Right renal cortex interstitium (tissue), 3 donors: ENCODE measurements at regions not wholly inside any gene's neighbourhood (a gene's known extent, or its start where the extent isn't known, plus 50 kb on each side); places are given as distances from the start of the nearest gene placed in this dataset.
"Not testable (repeated sequence)": the region's sequence is repeated elsewhere in the genome, so short reads cannot be mapped to it uniquely, and the experiment has no call there.

Experiments used
- DNase-seq, 3 donors: peaks; one replicate each; pipeline ENCODE4 v3.0.0-alpha.2; 2013; ENCODE audit warnings: low read depth in 3 of 3, low spot score in 2 of 3

DNA sequence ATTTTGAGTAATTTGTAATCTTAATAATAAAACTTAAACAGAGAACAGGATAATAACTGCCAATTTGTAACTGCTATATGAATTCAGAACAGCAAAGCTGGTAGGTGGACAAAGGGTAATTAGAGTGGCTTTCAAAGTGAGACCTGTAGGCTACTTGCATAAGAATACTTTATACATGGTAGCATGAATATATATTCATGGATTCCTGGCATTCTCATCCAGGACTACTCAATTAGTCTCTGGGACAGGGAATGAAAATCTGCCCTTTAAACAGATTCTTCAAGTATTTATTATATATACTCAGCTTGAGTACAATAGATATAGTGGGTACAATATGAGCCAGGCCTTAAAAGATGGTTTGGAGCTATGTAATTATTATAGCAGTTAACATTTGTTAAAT, 419.9 kb downstream of the PIK3C3 start:
- no peak for DNase-seq

DNA sequence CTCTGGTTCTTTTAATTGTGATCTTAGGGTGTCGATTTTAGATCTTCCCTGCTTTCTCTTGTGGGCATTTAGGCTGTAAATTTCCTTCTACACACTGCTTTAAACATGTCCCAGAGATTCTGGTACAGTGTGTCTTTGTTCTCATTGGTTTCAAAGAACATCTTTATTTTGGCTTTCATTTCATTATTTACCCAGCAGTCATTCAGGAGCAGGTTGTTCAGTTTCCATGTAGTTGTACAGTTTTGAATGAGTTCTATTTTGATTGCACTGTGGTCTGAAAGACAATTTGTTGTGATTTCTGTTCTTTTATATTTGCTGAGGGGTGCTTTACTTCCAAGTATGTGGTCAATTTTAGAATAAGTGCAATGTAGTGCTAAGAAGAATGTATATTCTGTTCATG, 423.8 kb downstream of the PIK3C3 start:
- not testable (repeated sequence) for DNase-seq

DNA sequence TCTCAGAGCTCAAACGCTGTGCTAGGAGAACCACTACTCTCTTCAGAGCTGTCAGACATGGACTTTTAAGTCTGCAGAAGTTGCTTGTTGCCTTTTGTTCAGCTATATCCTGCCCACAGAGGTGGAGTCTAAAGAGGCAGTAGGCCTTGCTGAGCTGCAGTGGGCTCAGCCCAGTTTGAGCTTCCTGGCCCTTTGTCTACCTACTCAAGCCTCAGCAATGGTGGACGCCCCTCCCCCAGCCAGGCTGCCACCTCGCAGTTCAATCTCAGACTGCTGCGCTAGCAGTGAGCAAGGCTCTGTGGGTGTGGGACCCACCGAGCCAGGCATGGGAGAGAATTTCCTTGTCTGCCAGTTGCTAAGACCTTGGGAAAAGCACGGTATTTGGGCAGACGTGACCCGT, 426.2 kb downstream of the PIK3C3 start:
- not testable (repeated sequence) for DNase-seq

DNA sequence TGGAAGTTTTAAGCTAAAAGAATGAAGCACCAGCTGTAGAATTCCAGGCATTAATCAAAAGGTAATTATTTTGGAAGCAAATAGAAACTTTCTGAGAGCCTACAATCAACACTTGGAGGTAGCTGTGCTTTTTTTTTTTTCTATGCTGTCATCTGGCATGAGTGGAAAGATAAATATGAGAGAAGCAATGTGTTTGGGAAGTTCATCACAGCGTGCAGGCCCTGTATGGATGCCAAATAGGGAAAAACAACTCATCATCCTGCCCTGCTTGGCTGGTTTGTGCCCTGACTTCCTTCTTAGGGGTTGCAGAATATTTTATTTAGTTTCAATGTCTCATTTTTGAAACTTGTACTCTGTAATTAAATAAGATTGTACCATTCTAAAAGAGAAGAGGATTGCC, 437.4 kb downstream of the PIK3C3 start:
- DNase-seq = no peak

DNA sequence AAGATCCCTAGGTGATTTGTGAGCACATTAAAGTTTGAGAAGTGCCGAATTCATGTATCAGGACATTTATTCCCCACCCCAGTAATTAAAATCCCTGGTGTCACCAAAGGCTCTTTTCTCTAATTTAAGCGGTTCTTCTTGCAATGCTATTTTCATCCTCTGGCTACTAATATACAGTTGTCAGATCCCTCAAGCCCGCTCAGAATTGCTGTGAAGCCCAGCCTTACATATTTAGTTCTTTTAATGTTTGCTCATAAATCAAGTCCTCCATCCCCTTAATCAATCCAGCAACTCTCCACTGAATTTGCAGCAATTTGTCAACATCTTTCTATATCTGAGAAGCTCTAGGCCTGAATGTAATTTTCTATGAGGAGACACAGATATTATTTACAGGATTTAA, 437.9 kb downstream of the PIK3C3 start:
- DNase-seq = no peak

DNA sequence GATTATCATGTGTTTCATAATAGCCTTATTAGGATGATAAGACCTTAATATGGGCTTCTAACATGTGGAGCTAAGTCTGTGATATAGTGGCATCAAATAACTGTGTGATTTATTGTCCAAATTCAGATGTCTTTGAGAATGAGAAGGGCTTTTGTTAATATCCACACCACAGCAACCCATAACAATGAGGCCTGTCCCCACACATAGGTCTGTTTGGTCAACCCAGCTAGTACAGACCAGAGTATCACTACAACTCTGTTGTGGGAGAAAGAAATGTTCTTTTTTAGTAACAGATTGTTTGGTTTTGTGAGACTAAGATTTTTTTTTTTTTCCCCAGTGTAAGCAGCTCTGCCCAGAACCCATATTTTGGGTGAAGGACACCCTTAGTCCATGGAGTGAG, 439.2 kb downstream of the PIK3C3 start:
- DNase-seq = no peak

DNA sequence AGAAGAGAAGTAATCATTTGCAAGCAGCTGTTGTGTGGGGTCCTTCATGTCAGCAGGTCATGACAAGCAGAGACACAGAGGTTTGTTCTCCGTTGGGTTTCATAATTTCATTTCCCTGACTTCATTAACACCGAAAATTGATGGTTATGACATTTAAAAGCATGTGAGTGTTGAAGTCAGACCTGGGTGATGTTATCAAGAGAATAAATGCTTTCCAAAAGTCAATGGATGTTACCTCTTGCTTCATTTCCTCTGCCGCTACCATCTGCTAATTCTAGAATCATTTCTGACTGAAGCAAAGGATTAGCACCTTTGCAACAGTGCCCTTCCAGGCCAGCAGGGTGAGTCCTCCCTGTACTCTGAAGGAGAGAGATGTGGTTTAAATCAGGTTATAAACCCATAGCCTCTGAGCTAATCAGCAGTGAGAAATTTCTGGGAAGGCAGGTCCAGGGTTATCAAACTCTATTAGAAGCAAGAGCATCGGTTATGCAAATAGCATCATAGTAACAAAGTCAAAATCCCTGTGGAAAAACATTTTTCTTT, 446.2 kb downstream of the PIK3C3 start:
- no peak for DNase-seq

DNA sequence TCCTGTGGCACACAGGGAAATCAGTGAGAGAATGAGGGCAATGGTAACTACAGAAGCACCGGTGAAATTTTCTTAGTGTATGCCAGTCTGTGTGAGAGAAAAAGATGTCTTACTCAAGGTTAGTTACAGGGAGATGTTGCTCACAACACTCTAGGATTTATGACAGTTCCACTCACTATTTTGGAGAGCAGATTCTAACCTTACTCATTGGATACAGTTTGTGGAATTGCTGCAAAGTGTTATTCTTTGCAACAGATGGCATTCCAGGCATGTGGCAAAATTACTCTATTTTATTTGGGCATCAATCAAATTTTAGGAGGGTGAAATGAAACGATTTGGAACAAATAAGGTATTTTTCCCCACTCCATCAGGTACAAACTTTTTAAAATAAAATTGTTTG, 449.1 kb downstream of the PIK3C3 start:
- DNase-seq = no peak

DNA sequence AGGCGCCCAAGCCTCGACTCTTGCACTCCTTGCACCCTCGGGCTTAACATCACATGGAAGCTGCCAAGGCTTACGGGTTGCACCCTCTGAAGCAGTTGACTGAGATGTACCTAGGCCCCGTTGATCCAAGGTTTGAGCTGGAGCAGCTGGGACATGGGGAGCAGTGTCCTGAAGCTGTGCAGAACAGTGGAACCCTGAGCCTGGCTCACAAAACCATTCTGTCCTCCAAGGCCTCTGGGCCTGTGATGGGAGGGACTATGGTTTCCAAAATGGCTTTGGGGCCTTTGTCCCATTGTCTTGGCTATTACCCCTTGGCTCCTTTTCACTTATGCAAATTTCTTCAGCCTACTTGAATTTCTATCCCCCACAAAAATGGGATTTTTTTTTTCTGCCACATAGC, 454.0 kb downstream of the PIK3C3 start:
- no peak for DNase-seq

DNA sequence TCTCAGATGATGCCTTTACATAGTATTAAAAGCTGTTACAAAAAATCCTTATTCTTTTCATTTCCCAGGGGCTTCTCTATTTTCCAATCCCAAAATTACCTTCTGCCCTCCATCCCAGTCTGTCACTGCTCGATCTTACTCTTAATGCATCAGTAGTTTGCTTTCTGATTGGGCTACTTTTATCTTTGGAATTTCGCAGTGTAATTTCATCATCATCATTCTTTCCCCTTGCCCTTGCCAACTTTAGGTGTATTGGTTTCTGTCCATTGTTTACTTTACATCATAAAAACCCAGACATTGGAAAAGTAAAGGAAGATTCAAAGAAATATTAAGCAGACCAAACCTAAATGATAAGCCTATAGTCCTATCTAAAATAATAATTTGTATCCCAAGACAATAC, 457.2 kb downstream of the PIK3C3 start:
- DNase-seq = no peak

DNA sequence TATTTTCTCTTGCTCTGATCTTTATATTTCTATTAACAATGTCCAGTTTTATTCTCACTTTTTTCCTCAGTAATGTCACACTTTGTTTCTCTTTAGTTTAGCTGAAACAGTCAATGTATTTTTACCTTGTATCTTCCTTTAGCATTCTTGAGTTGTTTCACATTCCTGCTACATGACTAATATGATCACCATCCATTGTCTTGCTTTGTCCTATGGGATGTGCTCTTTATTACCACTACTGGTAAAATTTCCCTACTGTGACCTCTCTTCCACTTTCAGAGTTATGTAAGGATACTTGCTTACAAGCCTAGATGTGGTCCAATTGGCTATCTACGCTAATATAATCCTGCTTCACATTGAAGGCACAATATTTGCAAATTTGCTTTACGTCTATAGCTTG, 457.9 kb downstream of the PIK3C3 start:
- no peak for DNase-seq

DNA sequence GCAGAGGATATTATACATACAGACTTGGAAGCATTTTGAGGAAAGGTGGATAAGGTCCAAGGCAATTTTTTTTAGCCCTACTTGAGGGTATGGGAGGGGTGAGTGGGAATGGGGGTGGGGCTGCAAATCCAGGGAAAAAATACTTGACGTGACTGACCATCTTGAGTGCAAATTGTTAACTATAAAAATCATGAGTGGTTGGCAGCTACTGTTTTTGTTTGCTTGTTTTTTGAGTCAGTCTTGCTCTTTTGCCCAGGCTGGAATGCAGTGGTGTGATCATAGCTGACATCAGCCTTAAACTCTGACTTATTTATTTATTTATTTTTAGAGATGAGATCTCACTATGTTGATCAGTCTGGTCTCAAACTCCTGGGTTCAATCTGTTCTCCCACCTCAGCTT, 458.8 kb downstream of the PIK3C3 start:
- no peak for DNase-seq

DNA sequence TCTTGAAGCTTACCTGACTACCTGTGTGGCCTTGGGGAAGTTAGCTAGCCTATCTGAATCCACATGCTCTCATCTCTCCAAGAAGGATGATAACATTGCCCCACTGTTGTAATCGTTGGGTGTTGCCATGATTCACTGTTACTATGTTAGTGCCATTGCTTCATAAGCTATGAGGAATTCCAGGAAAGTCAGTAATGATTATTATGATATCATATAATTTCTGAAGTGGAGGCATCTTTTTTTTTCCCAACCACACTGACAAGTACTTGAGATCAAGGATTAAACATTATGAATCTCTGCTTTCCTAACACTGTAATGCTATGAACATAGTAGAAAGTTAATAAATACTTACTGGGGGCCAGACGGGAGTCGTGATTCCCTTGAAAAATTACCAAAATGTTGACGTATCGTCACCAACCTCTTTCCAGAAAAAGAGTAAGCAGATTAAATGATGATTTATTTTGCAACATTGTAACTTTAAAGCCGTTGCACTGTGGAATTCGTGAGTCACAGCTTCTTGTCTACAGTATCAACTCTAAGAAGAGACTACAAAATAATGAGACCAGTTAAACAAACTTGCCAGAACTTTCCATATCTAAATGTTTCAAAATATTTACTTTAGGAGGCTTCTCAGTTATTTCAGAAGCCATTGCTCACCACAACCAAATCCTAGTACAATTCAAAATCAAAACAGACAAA, 459.9 kb downstream of the PIK3C3 start:
- no peak for DNase-seq

DNA sequence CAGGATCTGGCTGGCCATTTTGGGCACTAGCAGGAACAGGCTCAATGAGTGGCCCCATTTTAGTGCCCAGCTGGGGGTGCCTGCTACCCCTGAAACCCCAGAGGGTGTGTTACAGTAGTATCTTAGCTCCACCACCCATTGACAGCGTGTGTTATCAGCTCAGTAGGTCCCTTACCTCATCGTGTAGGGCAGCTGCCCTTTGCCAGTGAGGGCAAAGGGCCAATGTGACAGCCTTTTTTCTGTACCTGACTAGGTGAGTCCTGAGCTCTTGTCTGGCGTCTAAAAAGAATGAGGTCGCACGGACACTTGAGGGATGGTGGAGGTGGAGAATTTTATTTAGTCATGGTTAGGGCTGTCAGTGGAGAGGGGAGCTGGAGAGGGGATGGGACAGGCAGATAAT, 462.2 kb downstream of the PIK3C3 start:
- no peak for DNase-seq

DNA sequence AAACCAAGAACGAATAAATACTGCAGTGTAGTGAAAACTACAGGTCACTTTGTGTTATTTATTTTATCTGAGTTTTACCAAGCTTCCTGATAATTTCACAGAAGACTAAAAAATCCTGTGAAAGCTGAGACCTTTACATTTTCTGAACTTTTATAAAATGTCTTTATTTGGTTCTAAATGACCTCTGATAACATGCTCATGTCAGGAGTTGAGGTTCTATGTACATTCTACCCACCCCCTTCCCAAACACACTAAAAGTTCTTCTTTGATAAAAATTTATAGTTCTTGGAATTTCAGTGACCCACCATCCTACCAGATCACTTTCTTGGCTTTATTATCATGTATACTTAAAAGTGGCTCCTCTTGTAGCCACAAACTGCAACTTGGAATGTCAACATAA, 463.1 kb downstream of the PIK3C3 start:
- DNase-seq = peak in 2 of 3 donors; percentile 13 to 19

DNA sequence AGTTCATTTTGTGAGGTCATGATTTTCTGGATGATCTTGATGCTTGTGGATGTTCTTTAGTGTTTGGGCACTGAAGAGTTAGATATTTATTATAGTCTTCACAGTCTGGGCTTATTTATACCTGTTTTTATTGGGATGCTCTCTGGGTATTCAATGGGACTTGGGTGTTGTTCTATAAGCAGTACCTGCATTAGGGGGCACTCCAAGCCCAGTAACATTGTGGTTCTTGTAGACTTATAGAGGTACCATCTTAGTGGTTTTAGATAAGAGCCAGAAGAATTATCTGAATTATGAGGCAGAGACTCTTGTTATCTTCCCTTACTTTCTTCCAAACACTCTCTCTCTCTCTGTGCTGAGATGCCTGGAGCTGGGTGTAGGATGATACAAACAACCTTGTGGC, 470.0 kb downstream of the PIK3C3 start:
- DNase-seq = no peak

DNA sequence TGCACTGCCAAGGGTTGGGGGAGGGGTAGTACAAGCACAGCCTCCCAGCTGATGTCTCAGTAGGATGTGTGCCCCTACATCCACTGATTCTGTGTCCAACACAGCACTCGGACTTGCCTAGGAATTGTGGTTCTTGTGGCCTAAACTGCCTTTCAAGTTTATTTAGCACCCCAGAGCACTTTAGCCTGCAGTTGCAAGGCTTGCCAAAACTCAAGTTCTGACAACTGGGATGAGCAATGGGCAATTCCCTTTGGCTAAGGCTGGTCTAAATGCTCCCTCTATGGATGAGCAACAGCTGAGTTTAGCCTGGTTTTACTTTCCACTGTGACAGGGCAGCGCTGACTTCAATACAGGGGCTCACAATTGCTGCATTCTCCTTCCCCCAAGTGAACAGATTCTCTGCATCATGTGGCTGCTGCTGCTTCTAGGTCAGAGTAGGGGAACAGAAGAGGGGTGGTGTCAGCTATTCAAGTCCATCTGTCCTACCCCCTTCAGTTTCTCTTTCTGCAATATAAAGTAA, 471.5 kb downstream of the PIK3C3 start:
- no peak for DNase-seq

DNA sequence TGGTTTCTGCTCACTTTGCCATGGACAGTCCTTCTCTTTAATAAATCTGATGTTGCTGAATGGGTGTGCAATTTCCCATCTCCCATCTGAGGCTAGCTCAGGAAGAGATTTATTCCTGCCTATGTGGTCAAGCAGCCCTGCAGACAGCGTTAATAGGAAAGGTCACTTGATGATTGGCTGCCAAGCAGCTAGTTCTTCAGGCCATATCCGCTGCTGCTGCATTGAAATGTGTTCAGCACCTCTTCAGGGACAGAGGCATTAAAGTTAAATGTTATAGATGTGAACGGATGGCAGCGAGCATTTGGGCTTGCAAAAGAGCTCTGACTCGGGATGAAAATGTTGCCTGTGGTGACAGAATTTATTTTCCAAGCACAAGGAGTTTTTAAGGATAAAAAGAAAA, 474.2 kb downstream of the PIK3C3 start:
- no peak for DNase-seq

DNA sequence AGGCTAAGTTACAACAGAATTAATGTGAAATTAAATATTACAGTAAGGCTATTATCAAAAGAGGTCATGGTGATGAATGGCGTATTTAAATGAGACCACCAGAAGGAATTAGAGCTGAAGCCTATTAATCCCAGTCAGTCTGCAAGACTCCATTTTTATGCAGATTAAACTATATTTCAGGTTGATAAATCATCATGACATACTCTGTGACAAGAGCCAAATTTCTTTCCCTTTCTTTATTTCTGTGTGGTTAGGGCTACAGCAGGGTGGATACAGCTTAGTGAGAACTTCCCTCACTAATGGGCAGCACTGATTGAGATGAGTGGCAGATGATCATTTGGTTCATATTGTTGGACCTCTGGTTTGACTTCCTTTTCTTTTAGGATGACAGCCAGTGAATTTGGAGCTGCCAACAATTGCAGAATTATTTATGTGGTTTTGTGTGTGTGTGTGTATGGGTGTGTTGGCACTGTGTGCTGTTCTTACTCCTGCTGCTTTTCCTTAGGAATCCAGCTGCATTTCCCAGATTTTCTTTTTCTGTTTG, 481.3 kb downstream of the PIK3C3 start:
- no peak for DNase-seq

DNA sequence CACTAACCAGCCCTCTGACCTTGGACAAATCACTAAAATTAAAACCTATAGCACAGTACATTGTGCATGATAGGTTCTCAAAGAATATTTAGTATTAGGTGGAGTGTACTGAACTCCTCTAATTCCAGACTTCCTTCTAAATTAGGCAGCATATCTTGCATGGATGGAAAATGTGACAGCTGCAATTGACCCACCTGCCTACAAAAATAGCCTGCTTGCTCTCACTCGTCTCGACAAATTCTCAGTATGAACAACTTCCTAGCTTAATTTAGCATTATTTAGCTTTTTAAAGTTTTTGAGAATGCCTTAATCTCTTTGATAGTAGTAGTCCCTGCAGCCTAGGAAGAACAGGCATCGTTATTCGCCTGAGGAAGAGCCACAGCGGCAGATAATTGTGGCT, 482.0 kb downstream of the PIK3C3 start:
- DNase-seq = no peak

DNA sequence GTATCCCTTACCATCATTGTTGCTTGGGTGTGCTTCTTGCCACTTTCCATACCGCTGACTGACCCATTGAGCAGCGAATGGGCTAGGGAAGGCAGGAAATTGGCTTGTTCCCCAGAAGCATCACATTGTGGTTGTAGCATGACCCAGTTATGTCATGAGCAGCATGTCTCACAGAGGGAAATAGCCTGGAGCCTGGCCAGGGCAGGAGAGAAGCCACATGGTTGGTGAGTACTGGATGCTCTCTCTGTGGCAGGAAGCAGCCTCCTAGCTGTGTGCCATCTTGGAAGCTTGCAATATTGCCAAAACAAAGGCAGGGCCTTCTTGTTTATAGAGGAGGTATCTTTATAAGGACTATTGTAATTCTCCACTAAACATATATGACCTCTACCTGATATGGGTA, 482.6 kb downstream of the PIK3C3 start:
- no peak for DNase-seq

DNA sequence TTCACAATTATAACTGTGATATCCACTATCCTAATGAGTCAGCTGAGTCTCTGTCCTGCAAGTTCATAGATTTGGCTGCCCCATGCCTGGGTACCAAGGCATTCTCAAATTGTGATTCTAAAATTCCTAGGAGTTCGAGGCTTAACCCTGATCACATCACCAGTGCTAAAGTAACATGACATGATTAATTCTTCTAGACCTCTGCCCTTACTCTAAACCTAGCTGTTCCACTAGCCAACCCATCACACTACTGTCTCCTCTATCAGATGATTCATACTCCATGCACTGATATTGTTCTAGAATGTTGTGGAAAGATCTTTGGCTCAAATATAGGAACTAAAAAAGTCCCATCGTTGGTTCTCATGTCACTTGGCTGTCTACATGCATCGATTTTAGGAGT, 487.6 kb downstream of the PIK3C3 start:
- no peak for DNase-seq

DNA sequence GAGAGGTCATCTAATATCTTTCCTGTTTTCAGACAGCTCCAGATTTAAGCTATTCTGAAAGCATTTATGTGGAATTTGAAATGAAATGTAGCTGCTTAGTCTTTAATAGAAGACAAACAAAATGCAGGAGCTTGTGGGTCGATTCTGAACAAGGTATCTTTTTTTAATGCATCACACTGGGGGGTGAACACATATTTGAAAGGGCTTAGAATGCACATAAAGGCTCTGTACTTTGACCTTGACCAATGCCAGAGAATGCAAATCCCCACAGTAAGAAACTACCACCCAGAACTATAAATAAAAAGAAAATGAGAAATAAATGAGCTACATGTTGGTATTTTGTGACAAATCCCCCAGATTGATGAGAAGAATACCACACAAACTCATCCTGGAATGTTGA, 489.3 kb downstream of the PIK3C3 start:
- DNase-seq = no peak
